Neural cell (in vitro differentiated cells): ENCODE measurements at regions not wholly inside any gene's neighbourhood (a gene's known extent, or its start where the extent isn't known, plus 50 kb on each side); places are given as distances from the start of the nearest gene placed in this dataset.

Source experiments
- H2AFZ ChIP-seq: fragments of 200-600, 300-800 bp; sonication (generic), shearing (Covaris generic); 2 replicates; pipeline ENCODE4 v1.6.0; 2014; ENCODE audit warnings: low read depth, mild to moderate bottlenecking, antibody characterized with exemption, low read length, moderate library complexity
- H3F3A ChIP-seq: fragments of 200-600 bp; shearing (Covaris generic); 2 replicates; pipeline ENCODE4 v1.6.1; 2016; ENCODE audit warnings: mild to moderate bottlenecking, moderate library complexity, mixed read lengths, antibody characterized with exemption, low read length; ENCODE audit not compliant: insufficient read depth, poor library complexity, severe bottlenecking
- H3K27ac ChIP-seq: fragments of 200-600, 300-800 bp; sonication (generic), shearing (Covaris generic); 2 replicates; pipeline ENCODE4 v1.5.1; 2014; ENCODE audit warnings: mild to moderate bottlenecking, low read length, moderate library complexity
- H3K27me3 ChIP-seq: fragments of 300-800, 200-600 bp; sonication (generic), shearing (Covaris generic); 2 replicates; pipeline ENCODE4 v1.6.0; 2014; ENCODE audit warnings: mild to moderate bottlenecking, low read depth, low read length, moderate library complexity; ENCODE audit not compliant: insufficient read depth
- H3K36me3 ChIP-seq: fragments of 300-800, 200-600 bp; sonication (generic), shearing (Covaris generic); 2 replicates; pipeline ENCODE4 v1.5.1; 2014; ENCODE audit warnings: mild to moderate bottlenecking, antibody characterized with exemption, low read length, moderate library complexity; ENCODE audit not compliant: insufficient read depth
- H3K4me2 ChIP-seq: fragments of 300-800, 200-600 bp; sonication (generic), shearing (Covaris generic); 2 replicates; pipeline ENCODE4 v1.6.0; 2014; ENCODE audit warnings: mild to moderate bottlenecking, low read length
- H3K4me3 ChIP-seq: fragments of 300-800, 200-600 bp; sonication (generic), shearing (Covaris generic); 2 replicates; pipeline ENCODE4 v1.5.1; 2014; ENCODE audit warnings: mild to moderate bottlenecking, low read length, moderate library complexity
- H3K79me2 ChIP-seq: fragments of 200-600 bp; shearing (Covaris generic); replicated peaks from 2 replicates; pipeline ENCODE4 v1.6.0; 2014; ENCODE audit warnings: mild to moderate bottlenecking, low read length, moderate library complexity; ENCODE audit not compliant: insufficient read depth
- H3K9ac ChIP-seq: fragments of 300-800, 200-600 bp; sonication (generic), shearing (Covaris generic); 2 replicates; pipeline ENCODE4 v1.6.1; 2016; ENCODE audit warnings: mild to moderate bottlenecking, low read length, mixed read lengths
- H3K9me2 ChIP-seq: fragments of 200-600 bp; shearing (Covaris generic); 2 replicates; pipeline ENCODE4 v1.6.1; 2016; ENCODE audit warnings: mild to moderate bottlenecking, low read length, mixed read lengths; ENCODE audit not compliant: insufficient read depth
- H3K9me3 ChIP-seq: fragments of 200-600, 300-800 bp; sonication (generic), shearing (Covaris generic); 2 replicates; pipeline ENCODE4 v1.6.1; 2016; ENCODE audit warnings: mild to moderate bottlenecking, mixed run types, low read length, moderate library complexity, mixed read lengths
- H4K20me1 ChIP-seq: fragments of 200-600 bp; shearing (Covaris generic); 2 replicates; pipeline ENCODE4 v1.6.1; 2016; ENCODE audit warnings: mild to moderate bottlenecking, mixed run types; ENCODE audit not compliant: insufficient read depth
- CTCF ChIP-seq: fragments of 450-650 bp; IDR thresholded peaks from 2 replicates; pipeline ENCODE4 v1.5.1; 2014; ENCODE audit warnings: antibody characterized with exemption, mild to moderate bottlenecking, moderate library complexity; ENCODE audit not compliant: poor library complexity, severe bottlenecking
- EP300 ChIP-seq: fragments of 450-650 bp; conservative IDR thresholded peaks from 2 replicates; pipeline ENCODE4 v1.6.1; 2014; ENCODE audit warnings: antibody characterized with exemption, mild to moderate bottlenecking, moderate library complexity; ENCODE audit not compliant: poor library complexity, severe bottlenecking
- EZH2 ChIP-seq: fragments of 200-600, 300-800 bp; shearing (Covaris generic), sonication (generic); IDR thresholded peaks from 2 replicates; pipeline ENCODE4 v1.6.1; 2014; ENCODE audit warnings: antibody characterized with exemption, low read length, borderline replicate concordance, mild to moderate bottlenecking; ENCODE audit not compliant: insufficient read depth, poor library complexity, severe bottlenecking
- MXI1 ChIP-seq: fragments of 450-650 bp; conservative IDR thresholded peaks from 2 replicates; pipeline ENCODE4 v1.6.1; 2014; ENCODE audit warnings: antibody characterized with exemption, mild to moderate bottlenecking; ENCODE audit not compliant: poor library complexity, severe bottlenecking
- POLR2AphosphoS5 ChIP-seq: IDR thresholded peaks from 2 replicates; pipeline ENCODE4 v1.6.1; 2012
- RAD21 ChIP-seq: fragments of 450-650 bp; conservative IDR thresholded peaks from 2 replicates; pipeline ENCODE4 v1.6.1; 2014; ENCODE audit warnings: antibody characterized with exemption, mild to moderate bottlenecking, moderate library complexity
- REST ChIP-seq: IDR thresholded peaks from 2 replicates; pipeline ENCODE4 v1.6.1; 2012; ENCODE audit warnings: borderline replicate concordance
- SMC3 ChIP-seq: fragments of 450-650 bp; conservative IDR thresholded peaks from 2 replicates; pipeline ENCODE4 v1.6.1; 2014; ENCODE audit warnings: antibody characterized with exemption, mild to moderate bottlenecking, moderate library complexity; ENCODE audit not compliant: poor library complexity
- TAF1 ChIP-seq: IDR thresholded peaks from 2 replicates; pipeline ENCODE4 v1.6.1; 2012; ENCODE audit warnings: low read depth

DNA sequence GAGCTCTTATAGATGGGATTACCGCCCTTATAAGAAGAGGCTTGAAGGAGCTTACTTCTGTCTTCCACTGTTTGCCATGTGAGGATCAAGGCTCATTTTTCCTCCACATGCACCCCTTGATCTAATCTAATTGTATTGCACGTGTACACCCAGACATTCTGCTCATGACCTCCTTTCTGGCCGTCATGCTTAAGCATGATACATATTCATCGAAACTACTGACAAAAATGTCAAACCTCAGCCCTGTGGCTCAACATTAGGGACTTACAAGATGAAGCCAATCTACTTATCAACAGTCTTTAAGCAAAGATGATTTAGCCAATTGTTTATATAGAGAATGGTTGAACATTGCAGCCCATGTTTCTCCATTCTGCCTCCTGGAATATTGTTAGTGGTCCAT, 127.6 kb downstream of the XCL2 start:
- no peaks in the 10 kb centered on the region for H3K9me3 ChIP-seq
- no peaks in the 10 kb centered on the region for H4K20me1 ChIP-seq
- no peaks in the 10 kb centered on the region for H3K27me3 ChIP-seq
- no peak overlapping the region for H3K4me3 ChIP-seq
- no peak overlapping the region for H2AFZ ChIP-seq
- H3K36me3 ChIP-seq, result no peaks in the 10 kb centered on the region
- no peak overlapping the region for H3K4me2 ChIP-seq
- TF ChIP-seq TAF1, result no peak
- TF ChIP-seq RAD21, result no peak
- TF ChIP-seq EZH2, result no peak
- no peak for TF ChIP-seq SMC3
- TF ChIP-seq EP300, result no peak
- no peak for TF ChIP-seq POLR2AphosphoS5
- no peak for TF ChIP-seq CTCF
- TF ChIP-seq REST, result no peak
- TF ChIP-seq MXI1, result no peak
- H3F3A ChIP-seq, result no peaks in the 10 kb centered on the region
- no peak overlapping the region for H3K27ac ChIP-seq
- H3K9me2 ChIP-seq, result no peaks in the 10 kb centered on the region
- no peaks in the 10 kb centered on the region for H3K79me2 ChIP-seq
- no peak overlapping the region for H3K9ac ChIP-seq

DNA sequence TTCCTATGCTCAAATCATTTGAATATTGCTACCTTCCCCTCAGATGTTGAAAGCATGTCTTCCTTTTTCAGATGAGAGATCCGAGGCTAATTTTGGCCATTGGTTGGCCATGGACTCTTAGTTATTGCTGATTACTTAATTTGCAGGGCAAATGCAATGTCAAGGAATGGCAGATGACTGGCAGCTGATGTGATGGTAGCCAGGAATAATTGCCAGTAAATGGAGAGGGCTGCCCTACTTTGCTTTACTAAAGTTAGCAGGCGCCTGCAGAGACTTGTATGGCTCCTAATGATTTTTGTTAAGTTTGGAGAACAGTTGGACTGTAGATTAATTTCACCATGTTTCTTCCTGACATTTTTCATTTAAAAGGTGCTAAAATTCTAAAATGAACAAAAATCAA, 128.9 kb downstream of the XCL2 start:
- no peaks in the 10 kb centered on the region for H3K9me3 ChIP-seq

More for the DNA sequence above, 128.9 kb downstream of the XCL2 start:
- no peaks in the 10 kb centered on the region for H3K79me2 ChIP-seq
- no peak for TF ChIP-seq TAF1
- no peak for TF ChIP-seq EZH2
- no peak for TF ChIP-seq POLR2AphosphoS5
- TF ChIP-seq MXI1, result no peak
- TF ChIP-seq REST, result no peak
- no peak for TF ChIP-seq SMC3
- no peak for TF ChIP-seq RAD21
- TF ChIP-seq CTCF, result no peak
- no peak for TF ChIP-seq EP300
- no peak overlapping the region for H3K9ac ChIP-seq
- H2AFZ ChIP-seq, result no peak overlapping the region
- no peaks in the 10 kb centered on the region for H4K20me1 ChIP-seq
- H3K27ac ChIP-seq, result no peak overlapping the region
- no peak overlapping the region for H3K4me3 ChIP-seq
- no peak overlapping the region for H3K4me2 ChIP-seq
- no peaks in the 10 kb centered on the region for H3K27me3 ChIP-seq
- no peaks in the 10 kb centered on the region for H3K36me3 ChIP-seq
- no peaks in the 10 kb centered on the region for H3K9me2 ChIP-seq
- no peaks in the 10 kb centered on the region for H3F3A ChIP-seq
